NCI-H524 (cell line): ENCODE measurements at regions not wholly inside any gene's neighbourhood (a gene's known extent, or its start where the extent isn't known, plus 50 kb on each side); places are given as distances from the start of the nearest gene placed in this dataset.
"Not testable (repeated sequence)": the region's sequence is repeated elsewhere in the genome, so short reads cannot be mapped to it uniquely, and the experiment has no call there.

ENCODE experiments used
- DNase-seq, 2 experiments: peaks; one replicate each; lab custom pipeline; 2025; lab: John Stamatoyannopoulos, UW

- DNase-seq, result no peak
Observed at GRCh38 chr6:132199343-132199742, 201.9 kb downstream of the MOXD1 start.

- no peak for DNase-seq
Observed at GRCh38 chr6:132198896-132199295, 202.4 kb downstream of the MOXD1 start.

GRCh38 chr6:132198040-132198439 lies 203.2 kb downstream of the MOXD1 start:
- DNase-seq, result no peak

GRCh38 chr6:132194529-132194928 lies 206.7 kb downstream of the MOXD1 start:
- DNase-seq, result peak in 1 of 2 experiments; percentile 17

- no peak for DNase-seq
Observed at GRCh38 chr6:132192631-132193030, 208.6 kb downstream of the MOXD1 start.

GRCh38 chr6:132190815-132191175 lies 210.5 kb downstream of the MOXD1 start:
- DNase-seq, result no peak

GRCh38 chr6:132190097-132190814 lies 211.0 kb downstream of the MOXD1 start:
- DNase-seq, result no peak

- no peak for DNase-seq
Observed at GRCh38 chr6:132188556-132189264, 212.6 kb downstream of the MOXD1 start.

GRCh38 chr6:132187816-132188215 lies 213.5 kb downstream of the MOXD1 start:
- no peak for DNase-seq

- DNase-seq, result not testable (repeated sequence)
Observed at GRCh38 chr6:132184966-132185365, 216.3 kb downstream of the MOXD1 start.

- no peak for DNase-seq
Observed at GRCh38 chr6:132179955-132180354, 221.3 kb downstream of the MOXD1 start.

- DNase-seq, result no peak
Observed at GRCh38 chr6:132174919-132175318, 223.7 kb upstream of the CCN2 start.

- DNase-seq, result no peak
Observed at GRCh38 chr6:132168961-132169360, 217.8 kb upstream of the CCN2 start.

- DNase-seq, result no peak
Observed at GRCh38 chr6:132167929-132168892, 217.0 kb upstream of the CCN2 start.

- no peak for DNase-seq
Observed at GRCh38 chr6:132166526-132167051, 215.4 kb upstream of the CCN2 start.

GRCh38 chr6:132165677-132166076 lies 214.5 kb upstream of the CCN2 start:
- DNase-seq, result no peak

- DNase-seq, result peak; percentile 11 to 70
Observed at GRCh38 chr6:132161283-132161682, 210.1 kb upstream of the CCN2 start.

- no peak for DNase-seq
Observed at GRCh38 chr6:132153221-132153898, 202.2 kb upstream of the CCN2 start.

- DNase-seq, result no peak
Observed at GRCh38 chr6:132147530-132148011, 196.4 kb upstream of the CCN2 start.

GRCh38 chr6:132144456-132144855 lies 193.3 kb upstream of the CCN2 start:
- no peak for DNase-seq

- DNase-seq, result no peak
Observed at GRCh38 chr6:132143258-132143657, 192.1 kb upstream of the CCN2 start.
